GM12873 (cell line): ENCODE measurements at regions not wholly inside any gene's neighbourhood (a gene's known extent, or its start where the extent isn't known, plus 50 kb on each side); places are given as distances from the start of the nearest gene placed in this dataset.

Experiments used
- CTCF ChIP-seq: IDR thresholded peaks from 2 replicates; pipeline ENCODE4 v1.5.1; 2012; ENCODE audit warnings: low read depth, mild to moderate bottlenecking, moderate library complexity, low read length, control low read depth; ENCODE audit not compliant: insufficient read depth; ENCODE audit errors: missing control alignments

DNA sequence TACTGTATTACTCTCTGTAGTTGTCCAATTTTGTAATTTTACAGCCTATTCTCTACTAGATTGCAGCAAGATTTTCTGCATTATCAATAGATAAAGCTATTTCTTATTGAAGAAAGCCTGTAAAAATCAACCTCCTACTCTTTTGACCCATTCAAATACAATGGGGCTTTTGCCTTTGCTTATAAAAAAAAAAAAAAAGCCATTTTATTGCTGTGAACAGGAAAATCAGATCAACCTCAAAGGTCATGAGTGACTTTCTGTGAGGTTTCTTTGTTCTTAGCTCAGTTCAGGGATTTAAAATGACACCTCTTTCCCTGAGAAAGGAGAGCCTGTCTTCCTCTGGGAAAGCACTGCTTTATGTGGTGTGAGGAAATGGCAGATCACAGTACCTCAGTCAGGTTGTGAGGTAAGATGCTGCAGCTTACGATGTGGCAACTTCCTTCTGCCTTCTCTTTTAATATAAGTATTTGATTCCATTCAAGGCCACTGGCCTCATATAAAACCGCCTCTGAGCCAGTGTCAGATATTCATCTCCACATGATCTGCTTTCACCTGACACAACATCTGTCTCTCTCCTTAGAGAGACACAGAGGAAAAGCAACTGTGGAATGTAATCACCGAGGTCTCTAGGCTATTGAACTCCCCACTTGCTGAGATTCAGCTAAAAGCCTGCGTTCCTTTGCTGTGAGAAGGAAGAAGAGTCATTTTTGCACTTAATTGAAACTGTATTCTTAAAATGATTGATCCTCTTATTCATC, 161.5 kb upstream of the MB21D2 start:
- no peak for TF ChIP-seq CTCF

GRCh38 chr3:193080821-193081365, 160.1 kb upstream of the PLAAT1 start:
- TF ChIP-seq CTCF = no peak

- TF ChIP-seq CTCF = no peak
These were observed 155.4 kb upstream of the PLAAT1 start for GRCh38 chr3:193085655-193086054.

- TF ChIP-seq CTCF = no peak
These were observed 154.3 kb upstream of the PLAAT1 start for GRCh38 chr3:193086681-193087080.

GRCh38 chr3:193087336-193087735, 153.7 kb upstream of the PLAAT1 start:
- TF ChIP-seq CTCF = no peak

GRCh38 chr3:193095366-193095765, 145.7 kb upstream of the PLAAT1 start:
- TF ChIP-seq CTCF = no peak

- no peak for TF ChIP-seq CTCF
These were observed 144.9 kb upstream of the PLAAT1 start for GRCh38 chr3:193096076-193096475.
